BE2C (cell line): ENCODE measurements at regions not wholly inside any gene's neighbourhood (a gene's known extent, or its start where the extent isn't known, plus 50 kb on each side); places are given as distances from the start of the nearest gene placed in this dataset.
"Not testable (repeated sequence)": the region's sequence is repeated elsewhere in the genome, so short reads cannot be mapped to it uniquely, and the experiment has no call there.

Source experiments
- DNase-seq: peaks from one replicate; pipeline ENCODE4 v3.0.0-alpha.2; 2020
- H3K27me3 ChIP-seq: fragments of 250-450 bp; sonication (Bioruptor Pico); 2 replicates; pipeline ENCODE4 v1.5.1; 2020; ENCODE audit warnings: mild to moderate bottlenecking
- H3K36me3 ChIP-seq: fragments of 250-450 bp; sonication (Bioruptor Pico); 2 replicates; pipeline ENCODE4 v1.5.1; 2020; ENCODE audit warnings: mild to moderate bottlenecking
- H3K4me1 ChIP-seq: fragments of 250-450 bp; sonication (Bioruptor Pico); 2 replicates; pipeline ENCODE4 v1.5.1; 2020
- H3K4me3 ChIP-seq: 2 replicates; pipeline ENCODE4 v1.5.1; 2011; ENCODE audit warnings: low read depth, low read length
- H3K9me3 ChIP-seq: fragments of 250-450 bp; sonication (Bioruptor Pico); 2 replicates; pipeline ENCODE4 v1.5.1; 2020
- CTCF ChIP-seq: IDR thresholded peaks from 2 replicates; pipeline ENCODE4 v1.5.1; 2012; ENCODE audit warnings: mild to moderate bottlenecking, low read depth, low read length

DNA sequence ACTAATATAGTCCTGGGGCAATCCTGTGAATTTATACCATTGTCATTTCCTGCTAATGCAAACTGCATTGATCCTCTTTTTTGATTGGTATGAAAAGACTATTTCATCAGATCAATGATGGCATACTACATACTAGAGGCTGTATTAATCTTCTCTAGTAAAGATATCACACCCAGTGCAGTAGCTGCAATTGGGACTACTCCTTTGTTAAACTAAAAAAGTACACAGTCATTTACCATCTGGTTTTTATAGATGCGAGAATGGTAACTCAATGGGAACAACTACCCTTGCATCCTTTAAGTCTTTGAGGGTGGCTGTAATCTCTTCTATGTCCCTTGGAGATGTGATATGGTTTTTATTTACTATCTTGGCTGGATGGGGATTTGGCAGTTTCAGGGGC is 80.2 kb upstream of the STK38L start:
- peaks cover under 1% of the 10 kb centered on the region; the same call in 1 of the 2 replicates for H3K27me3 ChIP-seq
- no peak overlapping the region for H3K4me3 ChIP-seq
- no peaks in the 10 kb centered on the region for H3K9me3 ChIP-seq
- no peak for DNase-seq
- no peaks in the 10 kb centered on the region for H3K36me3 ChIP-seq
- H3K4me1 ChIP-seq, result no peaks in the 10 kb centered on the region
- TF ChIP-seq CTCF, result no peak

DNA sequence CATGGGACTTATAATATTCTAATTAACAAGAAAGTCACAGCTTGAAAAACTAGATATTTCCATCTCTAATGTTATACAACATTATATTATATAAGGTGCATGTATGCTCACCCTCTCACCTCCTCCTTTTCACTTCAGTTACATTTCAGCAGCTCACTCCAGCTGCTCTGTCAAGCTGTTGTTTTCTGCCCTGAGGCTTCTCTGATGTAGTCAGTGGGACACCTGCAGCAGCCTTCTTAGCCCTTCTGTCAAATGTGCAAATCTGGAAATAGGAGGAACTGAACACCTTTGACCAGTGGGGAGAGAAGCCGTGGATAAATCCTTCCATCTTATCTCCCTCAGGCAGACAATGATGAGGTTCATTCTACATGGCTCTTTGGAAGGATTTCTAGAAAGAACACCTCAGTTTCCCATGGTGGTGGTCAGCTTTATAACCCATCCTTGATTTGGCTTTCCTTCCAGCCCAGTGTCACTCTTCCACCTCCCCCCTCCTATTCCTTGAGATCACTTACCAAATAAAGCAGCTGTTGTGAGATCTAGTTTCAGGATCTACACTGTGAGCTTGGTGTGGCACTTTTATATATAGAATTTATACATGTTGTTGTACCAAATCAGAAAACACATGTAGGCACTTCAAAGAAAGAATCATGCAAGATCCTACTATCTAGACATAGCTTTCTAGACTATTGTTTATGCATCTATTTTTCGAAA is 79.6 kb upstream of the STK38L start:
- Histone ChIP-seq H3K36me3 (no peaks in the 10 kb centered on the region), H3K4me1 (no peaks in the 10 kb centered on the region), H3K27me3 (no peaks in the 10 kb centered on the region), H3K4me3 (no peak overlapping the region), H3K9me3 (no peaks in the 10 kb centered on the region)
- DNase-seq, result no peak
- TF ChIP-seq CTCF, result no peak

GRCh38 chr12:27165958-27166357 is 78.1 kb upstream of the STK38L start:
- not testable (repeated sequence) for H3K9me3 ChIP-seq, H3K4me1 ChIP-seq, H3K4me3 ChIP-seq, H3K36me3 ChIP-seq, H3K27me3 ChIP-seq, DNase-seq

DNA sequence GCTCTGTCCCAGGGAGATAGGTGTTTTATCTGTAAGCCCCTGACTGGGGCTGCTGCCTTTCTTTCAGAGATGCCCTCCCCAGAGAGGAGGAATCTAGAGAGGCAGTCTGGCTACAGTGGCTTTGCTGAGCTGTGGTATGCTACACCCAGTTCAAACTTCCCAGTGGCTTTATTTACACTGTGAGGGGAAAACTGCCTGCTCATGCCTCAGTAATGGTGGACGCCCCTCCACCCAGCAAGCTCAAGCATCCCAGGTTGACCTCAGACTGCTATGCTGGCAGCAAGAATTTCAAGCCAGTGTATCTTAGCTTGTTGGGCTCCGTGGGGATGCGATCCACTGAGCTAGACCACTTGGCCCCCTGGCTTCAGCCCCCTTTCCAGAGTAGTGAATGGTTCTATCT is 72.6 kb upstream of the STK38L start:
- not testable (repeated sequence) for H3K4me3 ChIP-seq, H3K27me3 ChIP-seq, DNase-seq, H3K4me1 ChIP-seq, H3K9me3 ChIP-seq, H3K36me3 ChIP-seq

DNA sequence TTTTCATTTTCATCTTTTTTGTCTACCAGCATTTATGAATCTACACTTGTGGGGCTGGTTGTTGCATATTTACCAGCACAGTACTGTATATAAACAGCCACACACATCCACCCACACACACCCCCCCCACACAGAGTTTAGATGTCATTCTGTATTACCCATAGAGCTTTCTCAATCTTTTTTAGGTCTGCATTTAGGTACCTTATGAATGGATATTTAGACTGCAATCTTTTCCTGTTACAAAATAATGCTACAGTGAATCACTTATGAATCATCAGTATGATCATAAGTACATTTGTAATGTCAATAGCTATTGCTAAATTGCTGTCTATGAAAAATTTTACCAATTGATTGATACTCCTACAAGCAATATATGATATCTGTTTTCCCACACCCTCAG is 67.3 kb upstream of the STK38L start:
- no peaks in the 10 kb centered on the region for H3K36me3 ChIP-seq
- DNase-seq, result no peak
- H3K4me3 ChIP-seq, result no peak overlapping the region
- peaks cover 51% of the 10 kb centered on the region for H3K27me3 ChIP-seq
- no peak for TF ChIP-seq CTCF
- no peaks in the 10 kb centered on the region for H3K9me3 ChIP-seq
- H3K4me1 ChIP-seq, result no peaks in the 10 kb centered on the region

DNA sequence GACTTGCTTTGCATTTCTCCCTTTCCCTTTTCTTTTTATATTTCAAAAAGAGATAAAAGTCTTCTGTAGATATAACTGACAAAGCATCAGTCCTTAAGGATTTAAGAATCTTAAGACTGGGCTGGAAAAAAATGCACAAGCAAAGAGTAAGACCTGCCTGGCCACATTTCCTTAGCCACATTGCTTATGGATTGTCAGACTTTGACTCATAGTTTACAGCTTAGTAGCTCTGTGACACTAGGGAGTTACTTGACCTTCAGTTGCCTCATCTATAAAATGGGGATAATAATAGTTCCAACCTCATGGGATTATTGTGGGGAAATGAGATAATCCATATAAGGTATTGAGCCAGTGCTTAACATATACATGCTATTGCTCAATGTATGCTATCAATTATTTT is 66.4 kb upstream of the STK38L start:
- no peaks in the 10 kb centered on the region for H3K36me3 ChIP-seq
- H3K4me3 ChIP-seq, result no peak overlapping the region
- no peak for DNase-seq
- TF ChIP-seq CTCF, result no peak
- peaks cover 52% of the 10 kb centered on the region for H3K27me3 ChIP-seq
- H3K4me1 ChIP-seq, result no peaks in the 10 kb centered on the region
- H3K9me3 ChIP-seq, result no peaks in the 10 kb centered on the region

DNA sequence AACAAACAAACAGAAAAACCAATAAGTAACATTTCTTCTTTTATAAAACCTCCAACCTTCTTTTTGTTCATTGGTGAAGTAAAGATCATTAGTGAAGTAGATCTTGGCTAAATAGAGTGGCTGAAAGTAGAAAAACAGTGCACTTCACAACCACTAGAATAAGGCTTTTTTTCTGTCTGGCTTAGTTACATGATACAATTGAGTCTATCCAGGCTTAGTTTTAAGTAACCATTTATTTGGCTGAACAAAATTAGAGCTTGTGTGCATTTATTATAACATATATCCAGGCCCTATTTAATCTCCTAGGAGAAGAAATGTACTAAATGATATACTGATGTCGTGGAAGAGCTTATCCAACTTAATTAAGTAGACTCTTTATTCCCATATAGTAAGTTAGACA is 65.8 kb upstream of the STK38L start:
- peaks cover 50% of the 10 kb centered on the region for H3K27me3 ChIP-seq
- no peaks in the 10 kb centered on the region for H3K4me1 ChIP-seq
- no peak for TF ChIP-seq CTCF
- no peaks in the 10 kb centered on the region for H3K36me3 ChIP-seq
- H3K4me3 ChIP-seq, result no peak overlapping the region
- H3K9me3 ChIP-seq, result no peaks in the 10 kb centered on the region
- DNase-seq, result no peak
